ENCODE measurements at regions not wholly inside any gene's neighbourhood (a gene's known extent, or its start where the extent isn't known, plus 50 kb on each side); places are given as distances from the start of the nearest gene placed in this dataset.

DNA sequence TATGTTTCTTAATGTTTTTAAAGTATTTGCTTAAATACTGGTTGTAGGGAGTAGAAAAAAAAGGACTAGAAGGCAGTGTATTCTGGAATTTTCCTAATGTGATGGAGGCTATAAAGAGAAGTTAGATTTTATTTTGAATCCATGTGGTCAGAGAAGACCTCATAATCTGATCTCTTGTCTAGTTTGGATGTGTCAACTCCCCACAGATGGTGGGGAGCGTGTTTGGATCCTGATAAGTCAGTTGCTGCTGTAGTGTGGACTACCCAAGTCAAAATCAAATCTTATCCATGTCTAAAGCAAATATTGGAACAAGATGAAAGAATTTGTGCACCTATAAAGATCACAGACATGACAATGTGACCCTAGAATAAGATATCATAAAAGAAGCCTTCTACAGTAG, 918.0 kb downstream of the LTN1 start:
- H3K4me1 ChIP-seq (ENCODE audit: control insufficient read depth in 2 of 2, insufficient read depth in 2 of 2, low read length in 2 of 2): no peaks in the 10 kb centered on the region
- no peak overlapping the region for H3K4me3 ChIP-seq (ENCODE audit: low read length)
- Mint-ChIP-seq H3K9me3 (peaks cover 0 to 6% (median 0%) of the 10 kb centered on the region in 11 donors), H3K36me3 (no peaks in the 10 kb centered on the region), H3K4me3 (no peak overlapping the region), H3K27ac (no peak overlapping the region), H3K27me3 (peaks cover 0 to 5% (median 0%) of the 10 kb centered on the region in 5 donors), H3K4me1 (no peaks in the 10 kb centered on the region)
- intact Hi-C loops (cut with micrococcal nuclease): no loop called here
- POLR2A ChIA-PET: no interaction called here
- DNase-seq (no peak), ATAC-seq (no peak)
- H3K36me3 ChIP-seq (ENCODE audit: control insufficient read depth in 2 of 3, insufficient read depth in 3 of 3, low read length in 3 of 3): no peaks in the 10 kb centered on the region
- H3K9me3 ChIP-seq (ENCODE audit: control insufficient read depth in 2 of 3, low read length in 3 of 3): no peaks in the 10 kb centered on the region
- no peaks in the 10 kb centered on the region for H3K27me3 ChIP-seq (ENCODE audit: control insufficient read depth in 2 of 2, insufficient read depth in 2 of 2, low read length in 2 of 2)
- H3K27ac ChIP-seq (ENCODE audit: low read depth, low read length): no peak overlapping the region
- CTCF ChIA-PET: no interaction called here

DNA sequence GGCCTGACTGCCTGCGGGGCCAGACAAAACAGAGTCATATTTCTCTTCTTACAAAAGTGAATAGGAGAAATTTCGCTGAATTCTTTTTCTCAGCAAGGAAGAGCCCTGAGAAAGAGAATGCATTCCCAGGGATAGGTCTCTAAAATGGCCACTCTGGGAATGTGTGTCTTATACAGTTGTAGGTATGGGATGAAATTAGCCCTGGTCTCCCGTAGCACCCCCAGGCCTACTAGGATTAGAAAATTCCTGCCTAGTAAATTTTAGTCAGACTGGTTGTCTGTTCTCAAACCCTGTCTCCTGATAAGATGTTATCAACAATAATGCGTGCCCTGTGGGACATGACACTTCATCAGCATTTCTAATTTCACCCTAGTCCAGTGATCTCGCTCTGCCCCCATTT, 920.1 kb downstream of the LTN1 start:
- H3K4me3 ChIP-seq (ENCODE audit: low read length): no peak overlapping the region
- intact Hi-C loops (cut with micrococcal nuclease): no loop called here
- ChIA-PET POLR2A (no interaction called here), CTCF (no interaction called here)
- Mint-ChIP-seq H3K9me3 (peaks cover 0 to 6% (median 0%) of the 10 kb centered on the region in 11 donors), H3K27me3 (peaks cover 0 to 5% (median 0%) of the 10 kb centered on the region in 5 donors), H3K36me3 (no peaks in the 10 kb centered on the region), H3K4me3 (no peak overlapping the region), H3K4me1 (no peaks in the 10 kb centered on the region), H3K27ac (no peak overlapping the region)
- H3K36me3 ChIP-seq (ENCODE audit: control insufficient read depth in 2 of 3, insufficient read depth in 3 of 3, low read length in 3 of 3): no peaks in the 10 kb centered on the region
- no peaks in the 10 kb centered on the region for H3K4me1 ChIP-seq (ENCODE audit: control insufficient read depth in 2 of 2, insufficient read depth in 2 of 2, low read length in 2 of 2)
- ATAC-seq: no peak
- no peak for DNase-seq
- no peaks in the 10 kb centered on the region for H3K9me3 ChIP-seq (ENCODE audit: control insufficient read depth in 2 of 3, low read length in 3 of 3)
- no peaks in the 10 kb centered on the region for H3K27me3 ChIP-seq (ENCODE audit: control insufficient read depth in 2 of 2, insufficient read depth in 2 of 2, low read length in 2 of 2)
- H3K27ac ChIP-seq (ENCODE audit: low read depth, low read length): no peak overlapping the region

DNA sequence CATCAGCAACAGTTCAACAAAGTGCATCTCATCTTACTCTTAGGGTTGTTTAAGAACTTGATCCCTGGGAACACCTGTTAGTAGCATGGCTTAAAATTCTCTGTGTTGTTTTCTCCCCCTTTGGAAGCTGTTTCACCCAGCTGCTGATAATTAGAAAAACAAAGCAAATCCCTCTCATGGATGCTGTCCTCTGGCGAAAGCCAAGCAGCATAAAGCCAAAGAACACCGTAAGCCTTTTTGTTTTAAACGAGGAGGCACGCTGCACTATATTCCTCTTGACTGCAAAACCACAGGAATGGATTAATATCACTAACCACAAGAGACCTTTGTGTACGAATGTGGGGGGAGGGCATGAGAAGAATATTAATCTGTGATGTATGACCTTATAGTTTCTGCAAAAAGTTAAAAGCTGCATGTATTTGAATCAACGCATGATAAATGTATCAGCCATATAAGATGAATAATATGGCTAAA, 923.2 kb downstream of the LTN1 start:
- CTCF ChIA-PET: no interaction called here
- H3K4me1 ChIP-seq (ENCODE audit: control insufficient read depth in 2 of 2, insufficient read depth in 2 of 2, low read length in 2 of 2): no peaks in the 10 kb centered on the region
- peaks cover 0 to 6% (median 0%) of the 10 kb centered on the region in 11 donors for H3K9me3 Mint-ChIP-seq
- ATAC-seq (no peak), DNase-seq (no peak)
- no peak overlapping the region for H3K4me3 Mint-ChIP-seq
- H3K27ac ChIP-seq (ENCODE audit: low read depth, low read length): no peak overlapping the region
- H3K4me3 ChIP-seq (ENCODE audit: low read length): no peak overlapping the region
- H3K9me3 ChIP-seq (ENCODE audit: control insufficient read depth in 2 of 3, low read length in 3 of 3): no peaks in the 10 kb centered on the region
- POLR2A ChIA-PET: no interaction called here
- H3K36me3 Mint-ChIP-seq: no peaks in the 10 kb centered on the region
- peaks cover 0 to 4% (median 0%) of the 10 kb centered on the region in 7 donors for H3K4me1 Mint-ChIP-seq
- H3K36me3 ChIP-seq (ENCODE audit: control insufficient read depth in 2 of 3, insufficient read depth in 3 of 3, low read length in 3 of 3): no peaks in the 10 kb centered on the region
- peaks cover 0 to 4% (median 0%) of the 10 kb centered on the region in 5 donors for H3K27me3 Mint-ChIP-seq
- H3K27ac Mint-ChIP-seq: no peak overlapping the region
- H3K27me3 ChIP-seq (ENCODE audit: control insufficient read depth in 2 of 2, insufficient read depth in 2 of 2, low read length in 2 of 2): no peaks in the 10 kb centered on the region
- intact Hi-C loops (cut with micrococcal nuclease): no loop called here

DNA sequence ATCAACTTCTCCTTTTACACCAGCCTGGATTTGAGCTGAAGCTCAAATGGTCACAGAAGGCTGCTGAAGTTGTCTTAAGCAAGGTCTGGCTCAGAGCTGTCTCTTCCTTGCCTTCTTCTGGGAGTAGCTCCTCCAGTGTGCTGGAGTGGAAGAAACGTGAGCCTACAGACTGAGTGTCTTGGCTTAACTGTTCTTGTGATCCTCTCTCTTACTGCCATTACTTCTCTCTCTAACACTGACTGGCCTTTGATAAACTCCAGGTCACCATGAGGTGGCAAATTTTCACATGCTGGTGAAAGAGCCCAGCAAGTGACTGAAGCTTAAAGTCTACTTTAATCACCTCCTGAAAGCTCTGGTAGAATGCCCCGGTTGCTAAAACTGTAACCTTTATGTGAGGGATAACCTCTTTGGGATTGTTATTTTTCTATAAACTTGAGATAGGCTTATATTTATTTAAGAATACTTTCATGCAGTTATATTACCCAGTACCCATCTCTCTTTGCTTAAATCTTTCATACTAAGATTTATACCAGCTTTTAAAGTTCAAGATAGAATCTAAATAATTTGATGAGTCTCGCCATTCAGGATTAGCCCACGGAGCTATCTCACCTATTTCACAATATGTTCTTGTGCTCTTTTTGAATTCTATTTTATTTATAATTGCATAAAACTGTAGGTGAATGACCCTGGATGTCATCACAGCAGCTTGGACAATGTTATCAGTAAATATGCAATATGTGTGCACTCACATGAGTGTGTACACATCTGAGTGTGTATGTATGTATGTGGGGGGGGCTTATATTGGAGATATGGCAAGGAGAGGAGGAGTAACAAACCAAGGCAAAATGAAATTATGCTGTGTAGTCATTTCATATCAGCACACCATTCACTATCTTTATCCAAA, 924.0 kb downstream of the LTN1 start:
- H3K36me3 ChIP-seq (ENCODE audit: control insufficient read depth in 2 of 3, insufficient read depth in 3 of 3, low read length in 3 of 3): no peaks in the 10 kb centered on the region
- no peaks in the 10 kb centered on the region for H3K4me1 ChIP-seq (ENCODE audit: control insufficient read depth in 2 of 2, insufficient read depth in 2 of 2, low read length in 2 of 2)
- no peak overlapping the region for H3K27ac ChIP-seq (ENCODE audit: low read depth, low read length)
- CTCF ChIA-PET: no interaction called here
- intact Hi-C loops (cut with micrococcal nuclease): no loop called here
- DNase-seq (no peak), ATAC-seq (no peak)
- H3K9me3 ChIP-seq (ENCODE audit: control insufficient read depth in 2 of 3, low read length in 3 of 3): no peaks in the 10 kb centered on the region
- H3K36me3 Mint-ChIP-seq: no peaks in the 10 kb centered on the region
- peaks cover 0 to 8% (median 0%) of the 10 kb centered on the region in 5 donors for H3K27me3 Mint-ChIP-seq
- peaks cover 0 to 4% (median 0%) of the 10 kb centered on the region in 7 donors for H3K4me1 Mint-ChIP-seq
- no peaks in the 10 kb centered on the region for H3K27me3 ChIP-seq (ENCODE audit: control insufficient read depth in 2 of 2, insufficient read depth in 2 of 2, low read length in 2 of 2)
- no peak overlapping the region for H3K27ac Mint-ChIP-seq
- H3K4me3 Mint-ChIP-seq: no peak overlapping the region
- H3K4me3 ChIP-seq (ENCODE audit: low read length): no peak overlapping the region
- POLR2A ChIA-PET: no interaction called here
- peaks cover 0 to 6% (median 0%) of the 10 kb centered on the region in 11 donors for H3K9me3 Mint-ChIP-seq

DNA sequence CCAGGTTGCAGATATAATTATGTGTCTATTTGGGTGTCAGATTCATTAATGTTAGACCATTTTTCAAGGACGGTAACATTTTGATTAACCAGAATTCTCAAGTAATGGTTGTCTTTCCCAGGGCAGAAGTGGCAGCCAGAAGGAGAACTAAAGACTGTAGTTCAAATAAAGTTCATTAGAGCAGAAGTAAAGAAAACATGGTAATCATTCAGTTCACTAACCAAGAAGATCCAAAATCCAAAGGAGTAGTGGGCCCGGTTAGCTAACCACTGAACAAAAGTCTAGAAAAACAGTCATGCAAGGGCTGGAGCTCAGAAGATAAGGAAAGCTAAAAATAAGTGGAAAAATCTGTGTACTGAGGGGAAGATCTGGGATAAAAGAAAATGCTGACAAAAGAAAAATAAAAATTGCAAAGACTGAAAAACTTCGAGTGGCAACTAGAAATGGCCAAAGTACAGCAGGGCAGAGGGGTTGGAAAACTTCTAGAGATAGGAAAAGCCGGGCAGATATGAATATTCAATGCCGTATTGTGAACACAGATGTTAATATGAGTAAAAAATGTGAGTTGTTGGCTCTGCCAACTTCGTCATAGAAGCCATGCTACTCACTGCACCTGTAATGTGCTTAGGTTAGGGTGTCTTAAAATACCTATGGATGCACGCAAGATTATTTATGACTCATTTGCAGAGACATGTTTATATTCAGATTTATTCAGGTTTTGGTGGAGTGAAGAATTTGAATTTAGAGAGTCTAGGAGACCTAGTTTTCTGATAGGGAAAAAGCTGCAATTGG, 925.9 kb downstream of the LTN1 start:
- ATAC-seq (no peak), DNase-seq (no peak)
- Mint-ChIP-seq H3K4me1 (peaks cover 0 to 4% (median 0%) of the 10 kb centered on the region in 7 donors), H3K27me3 (peaks cover 0 to 5% (median 0%) of the 10 kb centered on the region in 5 donors), H3K4me3 (no peak overlapping the region), H3K27ac (no peak overlapping the region), H3K36me3 (no peaks in the 10 kb centered on the region), H3K9me3 (no peaks in the 10 kb centered on the region)
- ChIA-PET POLR2A (no interaction called here), CTCF (no interaction called here)
- Histone ChIP-seq H3K4me1 (ENCODE audit: control insufficient read depth in 2 of 2, insufficient read depth in 2 of 2, low read length in 2 of 2) (no peaks in the 10 kb centered on the region), H3K9me3 (ENCODE audit: control insufficient read depth in 2 of 3, low read length in 3 of 3) (no peaks in the 10 kb centered on the region), H3K27me3 (ENCODE audit: control insufficient read depth in 2 of 2, insufficient read depth in 2 of 2, low read length in 2 of 2) (no peaks in the 10 kb centered on the region), H3K4me3 (ENCODE audit: low read length) (no peak overlapping the region), H3K36me3 (ENCODE audit: control insufficient read depth in 2 of 3, insufficient read depth in 3 of 3, low read length in 3 of 3) (no peaks in the 10 kb centered on the region), H3K27ac (ENCODE audit: low read depth, low read length) (no peak overlapping the region)
- intact Hi-C loops (cut with micrococcal nuclease): no loop called here

DNA sequence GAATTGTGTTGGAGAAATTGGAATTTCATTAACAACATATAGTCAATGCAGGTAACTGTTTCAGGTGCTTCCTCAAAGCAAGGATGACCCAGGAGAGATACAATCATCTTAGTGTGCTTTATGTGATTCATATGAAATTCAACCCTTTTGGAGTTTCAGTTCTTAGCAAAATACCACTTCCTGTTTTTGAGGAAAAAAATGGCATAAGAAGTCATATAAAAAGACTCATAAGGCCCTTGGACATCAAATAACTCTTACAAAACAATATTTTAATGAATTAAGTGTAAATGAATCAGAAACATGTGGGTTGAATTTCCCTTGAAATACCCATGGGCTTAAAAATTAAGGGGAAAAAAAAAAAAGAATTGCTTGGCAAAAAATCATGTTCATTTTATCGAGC, 926.6 kb downstream of the LTN1 start:
- H3K27ac Mint-ChIP-seq: no peak overlapping the region
- Histone ChIP-seq H3K4me1 (ENCODE audit: control insufficient read depth in 2 of 2, insufficient read depth in 2 of 2, low read length in 2 of 2) (no peaks in the 10 kb centered on the region), H3K27me3 (ENCODE audit: control insufficient read depth in 2 of 2, insufficient read depth in 2 of 2, low read length in 2 of 2) (no peaks in the 10 kb centered on the region), H3K9me3 (ENCODE audit: control insufficient read depth in 2 of 3, low read length in 3 of 3) (no peaks in the 10 kb centered on the region), H3K27ac (ENCODE audit: low read depth, low read length) (no peak overlapping the region), H3K36me3 (ENCODE audit: control insufficient read depth in 2 of 3, insufficient read depth in 3 of 3, low read length in 3 of 3) (no peaks in the 10 kb centered on the region), H3K4me3 (ENCODE audit: low read length) (no peak overlapping the region)
- peaks cover 0 to 4% (median 0%) of the 10 kb centered on the region in 7 donors for H3K4me1 Mint-ChIP-seq
- intact Hi-C loops (cut with micrococcal nuclease): no loop called here
- ChIA-PET CTCF (no interaction called here), POLR2A (no interaction called here)
- DNase-seq (no peak), ATAC-seq (no peak)
- H3K4me3 Mint-ChIP-seq: no peak overlapping the region
- H3K27me3 Mint-ChIP-seq: peaks cover 0 to 5% (median 0%) of the 10 kb centered on the region in 5 donors
- no peaks in the 10 kb centered on the region for H3K9me3 Mint-ChIP-seq
- H3K36me3 Mint-ChIP-seq: no peaks in the 10 kb centered on the region
